D721Med (cell line): ENCODE measurements at regions not wholly inside any gene's neighbourhood (a gene's known extent, or its start where the extent isn't known, plus 50 kb on each side); places are given as distances from the start of the nearest gene placed in this dataset.
"Not testable (repeated sequence)": the region's sequence is repeated elsewhere in the genome, so short reads cannot be mapped to it uniquely, and the experiment has no call there.

Experiments used
- DNase-seq: peaks from one replicate; pipeline ENCODE4 v3.0.0; 2011; ENCODE audit warnings: low spot score; ENCODE audit not compliant: insufficient read length
- FAIRE-seq: peaks from 2 replicates; lab custom pipeline; 2011; peaks lifted over from hg19 to GRCh38; lab: Jason Lieb, UNC
- TF ChIP-seq, protein P1 (sequence below): IDR thresholded peaks from 2 replicates; pipeline ENCODE4 v1.5.1; 2012; ENCODE audit warnings: mild to moderate bottlenecking, control low read depth; ENCODE audit not compliant: insufficient read depth; ENCODE audit errors: missing control alignments

DNA sequence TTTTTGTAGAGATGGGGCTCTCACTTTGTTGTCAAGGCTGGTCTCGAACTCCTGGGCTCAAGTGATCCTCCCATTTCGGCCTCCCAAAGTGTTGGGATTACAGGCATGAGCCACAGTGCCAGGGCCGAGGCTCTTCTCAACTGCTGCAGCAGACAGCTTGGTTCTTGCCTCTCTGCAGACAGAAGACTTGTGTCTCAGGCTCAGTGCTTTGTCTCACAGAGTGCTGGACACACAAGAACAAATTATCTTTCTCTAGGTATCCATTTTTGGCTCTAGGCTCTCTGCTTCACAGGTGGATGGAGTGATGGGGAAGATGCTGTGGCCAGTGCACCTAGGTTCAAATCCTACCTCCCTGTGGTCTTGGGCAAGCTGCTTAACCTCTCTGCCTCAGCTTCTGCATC is 80.8 kb upstream of the RNU2-1 start:
- DNase-seq (no peak), FAIRE-seq (no peak)
- TF ChIP-seq, protein P1, sequence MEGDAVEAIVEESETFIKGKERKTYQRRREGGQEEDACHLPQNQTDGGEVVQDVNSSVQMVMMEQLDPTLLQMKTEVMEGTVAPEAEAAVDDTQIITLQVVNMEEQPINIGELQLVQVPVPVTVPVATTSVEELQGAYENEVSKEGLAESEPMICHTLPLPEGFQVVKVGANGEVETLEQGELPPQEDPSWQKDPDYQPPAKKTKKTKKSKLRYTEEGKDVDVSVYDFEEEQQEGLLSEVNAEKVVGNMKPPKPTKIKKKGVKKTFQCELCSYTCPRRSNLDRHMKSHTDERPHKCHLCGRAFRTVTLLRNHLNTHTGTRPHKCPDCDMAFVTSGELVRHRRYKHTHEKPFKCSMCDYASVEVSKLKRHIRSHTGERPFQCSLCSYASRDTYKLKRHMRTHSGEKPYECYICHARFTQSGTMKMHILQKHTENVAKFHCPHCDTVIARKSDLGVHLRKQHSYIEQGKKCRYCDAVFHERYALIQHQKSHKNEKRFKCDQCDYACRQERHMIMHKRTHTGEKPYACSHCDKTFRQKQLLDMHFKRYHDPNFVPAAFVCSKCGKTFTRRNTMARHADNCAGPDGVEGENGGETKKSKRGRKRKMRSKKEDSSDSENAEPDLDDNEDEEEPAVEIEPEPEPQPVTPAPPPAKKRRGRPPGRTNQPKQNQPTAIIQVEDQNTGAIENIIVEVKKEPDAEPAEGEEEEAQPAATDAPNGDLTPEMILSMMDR = no peak

DNA sequence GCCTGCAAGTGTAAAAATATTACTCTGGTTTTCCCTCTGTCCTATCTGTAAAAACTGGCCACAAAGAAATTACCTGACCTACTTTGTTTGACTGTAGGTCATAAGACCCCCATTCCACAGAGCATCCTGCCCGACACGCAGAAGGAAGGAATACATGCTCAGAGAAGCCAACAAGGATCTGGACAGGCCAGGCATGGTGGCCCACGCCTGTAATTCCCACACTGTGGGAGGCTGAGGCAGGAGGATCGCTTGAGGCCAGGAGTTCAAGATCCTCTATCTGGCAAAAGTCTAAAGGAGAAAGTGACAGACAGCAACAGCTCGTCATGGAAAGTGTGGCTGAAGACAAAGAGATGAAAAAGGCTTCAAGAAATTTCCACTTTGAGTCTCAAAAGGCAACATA is 78.2 kb upstream of the RNU2-1 start:
- DNase-seq (no peak), FAIRE-seq (no peak)
- TF ChIP-seq, protein P1 = no peak

DNA sequence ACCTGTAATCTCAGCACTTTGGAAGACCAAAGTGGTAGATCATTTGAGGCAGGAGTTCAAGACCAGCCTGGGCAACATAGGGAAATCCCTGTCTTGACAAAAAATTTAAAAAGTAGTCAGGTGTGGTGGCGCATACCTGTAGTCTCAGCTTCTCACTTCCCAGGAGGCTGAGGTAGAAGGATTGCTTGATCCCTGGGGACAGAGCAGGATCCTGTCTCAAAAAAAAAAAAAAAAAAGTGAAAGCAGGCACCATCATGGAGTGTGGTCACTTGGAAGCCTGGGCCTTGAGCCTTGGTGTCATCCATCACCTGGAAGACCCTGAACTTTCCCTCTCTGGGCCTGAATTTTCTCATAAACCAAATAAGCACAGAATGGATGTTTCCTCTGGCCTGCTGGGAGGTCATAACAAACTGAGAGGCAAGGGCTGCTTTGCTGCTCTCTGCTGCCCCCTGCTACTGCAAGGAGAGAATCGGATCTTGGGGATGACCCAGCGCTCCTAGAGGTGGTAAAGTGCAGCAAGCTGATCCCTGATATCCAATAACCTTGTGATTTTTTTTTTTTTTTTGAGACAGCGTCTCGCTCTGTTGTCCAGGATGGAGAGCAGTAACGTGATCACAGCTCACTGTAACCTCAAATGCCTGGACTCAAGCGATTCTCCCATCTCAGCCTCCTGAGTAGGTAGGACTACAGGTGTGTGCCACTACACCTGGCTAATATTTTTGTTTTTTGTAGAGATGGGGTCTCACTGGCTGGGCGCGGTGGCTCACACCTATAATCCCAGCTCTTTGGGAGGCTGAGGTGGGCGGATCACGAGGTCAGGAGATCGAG is 75.9 kb upstream of the RNU2-1 start:
- DNase-seq (no peak), FAIRE-seq (no peak)
- TF ChIP-seq, protein P1 = no peak

DNA sequence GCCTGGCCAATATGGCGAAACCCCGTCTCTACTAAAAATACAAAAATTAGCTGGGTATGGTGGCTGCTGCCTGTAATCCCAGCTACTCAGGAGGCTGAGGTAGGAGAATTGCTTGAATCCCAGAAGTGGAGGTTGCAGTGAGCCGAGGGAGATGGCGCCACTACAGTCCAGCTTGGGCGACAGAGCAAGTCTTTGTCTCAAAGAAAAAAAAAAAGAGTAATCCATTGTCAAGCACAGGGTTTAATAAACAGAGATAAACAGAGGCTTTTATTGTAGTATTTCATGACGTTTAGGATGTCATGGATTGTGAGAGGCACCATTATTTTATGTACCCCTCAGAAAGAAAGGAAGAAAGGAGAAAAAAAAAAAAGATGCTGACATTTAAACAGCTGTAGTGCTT is 75.2 kb upstream of the RNU2-1 start:
- FAIRE-seq (no peak), DNase-seq (no peak)
- TF ChIP-seq, protein P1 = no peak

DNA sequence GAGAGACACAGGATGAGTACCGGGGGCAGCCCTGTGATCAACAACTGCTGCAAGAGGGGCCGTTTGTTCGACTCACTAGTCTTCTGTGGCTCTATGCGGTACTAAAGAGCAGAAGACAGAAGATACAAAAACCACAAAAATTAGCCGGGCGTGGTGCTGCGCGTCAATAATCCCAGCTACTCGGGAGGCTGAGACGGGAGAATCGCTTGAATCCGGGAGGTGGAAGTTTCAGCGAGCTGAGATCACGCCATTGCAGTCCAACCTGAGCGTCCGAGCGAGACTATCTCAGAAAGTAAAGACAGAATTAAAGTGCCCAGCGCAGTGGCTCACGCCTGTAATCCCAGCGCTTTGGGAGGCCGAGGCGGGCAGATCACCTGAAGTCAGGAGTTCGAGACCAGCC is 71.0 kb upstream of the RNU2-1 start:
- not testable (repeated sequence) for FAIRE-seq, DNase-seq

DNA sequence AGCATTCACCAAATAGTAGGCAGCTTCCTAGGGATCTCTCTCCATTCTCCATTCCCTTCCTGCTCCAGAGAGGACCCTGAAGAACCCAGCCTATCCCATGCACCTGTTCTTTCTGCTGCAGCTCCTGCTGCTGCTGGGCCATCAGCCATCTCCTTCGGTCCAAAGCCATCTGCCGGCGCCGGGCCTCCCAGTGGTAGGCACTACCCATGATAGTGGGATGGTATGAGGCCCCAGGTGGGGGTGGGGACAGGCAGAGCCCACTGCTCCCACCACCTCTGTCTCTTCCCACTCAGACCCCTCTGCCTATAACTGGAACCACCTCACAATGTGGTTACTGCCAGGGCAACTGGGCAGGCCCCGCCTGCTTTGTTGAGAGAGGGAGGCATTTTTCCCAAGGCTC is 69.3 kb upstream of the RNU2-1 start:
- FAIRE-seq, DNase-seq: not testable (repeated sequence)

DNA sequence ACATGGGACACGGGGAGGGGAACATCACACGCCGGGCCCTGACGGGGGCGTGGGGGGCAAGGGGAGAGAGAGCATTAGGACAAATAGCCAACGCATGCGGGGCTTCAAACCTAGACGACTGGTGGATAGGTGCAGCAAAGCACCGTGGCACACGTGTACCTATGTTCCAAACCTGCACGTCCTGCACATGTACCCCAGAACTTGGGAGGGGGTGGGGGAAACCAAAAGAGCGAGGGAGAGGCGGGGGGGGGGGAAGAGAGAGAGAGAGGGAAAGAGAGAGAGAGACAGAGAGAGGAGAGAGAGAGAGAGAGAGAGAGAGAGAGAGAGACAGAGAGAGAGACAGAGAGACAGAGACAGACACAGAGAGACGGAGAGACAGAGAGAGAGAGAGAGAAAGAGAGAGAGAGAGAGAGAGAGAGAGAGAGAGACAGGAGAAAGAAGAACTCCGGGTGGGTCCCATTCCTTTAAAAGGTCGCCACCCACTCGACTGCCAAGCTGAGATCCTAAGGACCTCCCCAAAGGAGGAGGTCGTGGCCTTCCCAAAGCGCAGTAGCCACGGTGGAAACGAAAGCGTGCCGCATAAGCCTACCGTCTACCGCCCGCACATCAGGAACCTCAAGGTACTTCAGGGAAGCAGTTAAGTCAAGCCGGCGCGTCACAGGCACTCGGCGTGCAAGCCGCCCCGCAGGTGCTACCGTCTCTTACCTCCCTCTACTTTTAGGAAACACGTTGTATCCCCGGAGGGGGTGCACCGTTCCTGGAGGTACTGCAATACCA is 65.7 kb upstream of the RNU2-1 start:
- not testable (repeated sequence) for FAIRE-seq, DNase-seq

DNA sequence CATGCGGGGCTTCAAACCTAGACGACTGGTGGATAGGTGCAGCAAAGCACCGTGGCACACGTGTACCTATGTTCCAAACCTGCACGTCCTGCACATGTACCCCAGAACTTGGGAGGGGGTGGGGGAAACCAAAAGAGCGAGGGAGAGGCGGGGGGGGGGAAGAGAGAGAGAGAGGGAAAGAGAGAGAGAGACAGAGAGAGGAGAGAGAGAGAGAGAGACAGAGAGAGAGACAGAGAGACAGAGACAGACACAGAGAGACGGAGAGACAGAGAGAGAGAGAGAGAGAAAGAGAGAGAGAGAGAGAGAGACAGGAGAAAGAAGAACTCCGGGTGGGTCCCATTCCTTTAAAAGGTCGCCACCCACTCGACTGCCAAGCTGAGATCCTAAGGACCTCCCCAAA is 55.9 kb upstream of the RNU2-1 start:
- DNase-seq, FAIRE-seq: not testable (repeated sequence)

DNA sequence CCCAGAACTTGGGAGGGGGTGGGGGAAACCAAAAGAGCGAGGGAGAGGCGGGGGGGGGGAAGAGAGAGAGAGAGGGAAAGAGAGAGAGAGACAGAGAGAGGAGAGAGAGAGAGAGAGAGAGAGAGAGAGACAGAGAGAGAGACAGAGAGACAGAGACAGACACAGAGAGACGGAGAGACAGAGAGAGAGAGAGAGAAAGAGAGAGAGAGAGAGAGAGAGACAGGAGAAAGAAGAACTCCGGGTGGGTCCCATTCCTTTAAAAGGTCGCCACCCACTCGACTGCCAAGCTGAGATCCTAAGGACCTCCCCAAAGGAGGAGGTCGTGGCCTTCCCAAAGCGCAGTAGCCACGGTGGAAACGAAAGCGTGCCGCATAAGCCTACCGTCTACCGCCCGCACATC is 49.8 kb upstream of the RNU2-1 start:
- FAIRE-seq, DNase-seq: not testable (repeated sequence)
